Breast epithelium (tissue), 3 donors: ENCODE measurements at regions not wholly inside any gene's neighbourhood (a gene's known extent, or its start where the extent isn't known, plus 50 kb on each side); places are given as distances from the start of the nearest gene placed in this dataset.

Source experiments
- CTCF ChIP-seq, 3 donors: fragments of 450-650 bp; IDR thresholded peaks; one replicate each; pipeline ENCODE4 v1.5.1; 2016 to 2017; ENCODE audit warnings: antibody characterized with exemption in 3 of 3, mild to moderate bottlenecking in 3 of 3, moderate library complexity in 3 of 3
- POLR2A ChIP-seq: fragments of 450-650 bp; IDR thresholded peaks from one replicate; pipeline ENCODE4 v1.6.1; 2016; ENCODE audit warnings: antibody characterized with exemption, mild to moderate bottlenecking, moderate library complexity

DNA sequence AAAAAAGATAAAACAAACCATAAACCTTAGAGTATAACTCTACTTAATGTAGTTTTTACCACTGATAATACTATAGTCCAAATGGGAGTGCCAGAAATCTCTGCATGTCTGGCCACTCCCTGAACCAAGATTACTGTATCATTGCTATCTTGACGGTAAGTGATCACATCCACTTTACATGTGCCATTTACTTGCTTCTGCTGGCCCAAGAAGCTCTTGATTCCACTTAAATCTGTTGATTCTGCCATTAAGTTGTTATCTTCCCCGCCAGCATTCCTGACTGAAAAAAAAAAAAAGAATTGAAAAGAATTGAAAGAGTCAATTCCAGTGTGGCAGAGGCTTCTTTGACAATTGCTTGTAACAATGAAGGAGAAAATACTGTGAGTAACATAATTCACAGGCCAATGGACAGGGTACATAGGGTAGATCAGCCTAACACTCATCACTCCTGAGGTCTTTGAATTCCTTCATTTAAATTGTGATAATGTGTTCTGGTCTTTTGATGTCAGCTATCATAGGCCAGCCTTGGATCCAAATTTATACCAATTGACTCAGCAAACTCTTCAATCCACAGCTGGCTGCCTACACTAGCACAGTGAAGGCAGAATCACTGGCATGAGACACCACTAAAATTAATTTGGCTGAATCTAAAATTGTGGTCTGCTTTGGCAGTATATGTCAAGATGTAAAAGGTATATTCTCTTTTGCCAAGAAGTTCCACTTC is 665.2 kb upstream of the FLRT2 start:
- TF ChIP-seq CTCF (IDR thresholded peaks at IDR 0.05) (no peak), POLR2A (no peak)
